Uterus (tissue), 3 donors: ENCODE measurements at regions not wholly inside any gene's neighbourhood (a gene's known extent, or its start where the extent isn't known, plus 50 kb on each side); places are given as distances from the start of the nearest gene placed in this dataset.

Experiments
- DNase-seq, 2 donors: peaks; one replicate each; pipeline ENCODE4 v3.0.0-alpha.2; 2019 to 2020
- H3K27ac ChIP-seq, 2 donors: fragments of 200-600 bp; sonication (generic); 1 replicate in 1 of 2; 2 replicates in 1 of 2; pipeline ENCODE4 v1.5.1; 2016 to 2018
- H3K27me3 ChIP-seq, 2 donors: fragments of 200-600 bp; sonication (generic); one replicate each; pipeline ENCODE4 v1.5.1; 2018 to 2019; ENCODE audit warnings: control low read depth in 1 of 2
- H3K36me3 ChIP-seq, 2 donors: fragments of 200-600 bp; sonication (generic); one replicate each; pipeline ENCODE4 v1.5.1; 2019; ENCODE audit warnings: control low read depth in 1 of 2
- H3K4me1 ChIP-seq, 2 donors: fragments of 200-600 bp; sonication (generic); one replicate each; pipeline ENCODE4 v1.5.1; 2018 to 2019; ENCODE audit warnings: control low read depth in 1 of 2
- H3K4me3 ChIP-seq, 2 donors: fragments of 200-600 bp; sonication (generic); 1 replicate in 1 of 2; 2 replicates in 1 of 2; pipeline ENCODE4 v1.5.1; 2018 to 2019; ENCODE audit warnings: mild to moderate bottlenecking in 1 of 2
- H3K9me3 ChIP-seq, 2 donors: fragments of 200-600 bp; sonication (generic); one replicate each; pipeline ENCODE4 v1.5.1; 2019; ENCODE audit warnings: control low read depth in 1 of 2
- CTCF ChIP-seq, 4 experiments: fragments of 200-600 bp in 2 of 4; fragments of 450-650 bp in 2 of 4; sonication (generic) in 2 of 4; IDR thresholded peaks; one replicate each; pipeline ENCODE4 v1.5.1; 2016 to 2019; ENCODE audit warnings: antibody characterized with exemption in 4 of 4, mild to moderate bottlenecking in 2 of 4, moderate library complexity in 1 of 4
- POLR2A ChIP-seq, 2 donors: fragments of 450-650 bp; IDR thresholded peaks; one replicate each; pipeline ENCODE4 v1.6.1; 2016; ENCODE audit warnings: antibody characterized with exemption in 2 of 2, mild to moderate bottlenecking in 1 of 2, moderate library complexity in 1 of 2
- intact Hi-C: fragments of 100-400 bp; cut with DNase I; formaldehyde crosslinking; loops from one replicate; pipeline ENCODE4 v1.15.1; 2023; ENCODE audit warnings: low total_unique reads
- donor health status: DM: yes; HTN: yes; CAD: no.

- H3K36me3 ChIP-seq = no peaks in the 10 kb centered on the region
- H3K4me1 ChIP-seq = no peaks in the 10 kb centered on the region
- no peaks in the 10 kb centered on the region for H3K27me3 ChIP-seq
- no peak for TF ChIP-seq POLR2A (IDR thresholded peaks at IDR 0.05)
- intact Hi-C loops = no loop called here
- DNase-seq = no peak
- H3K4me3 ChIP-seq = no peak overlapping the region
- H3K9me3 ChIP-seq = no peaks in the 10 kb centered on the region
- no peak overlapping the region for H3K27ac ChIP-seq
These were observed 81.7 kb upstream of the NECTIN1 start for GRCh38 chr11:119810478-119811232.

- TF ChIP-seq CTCF (IDR thresholded peaks at IDR 0.05) (no peak), POLR2A (IDR thresholded peaks at IDR 0.05) (no peak)
- Histone ChIP-seq H3K4me1 (no peaks in the 10 kb centered on the region), H3K36me3 (no peaks in the 10 kb centered on the region), H3K27ac (no peak overlapping the region), H3K27me3 (no peaks in the 10 kb centered on the region), H3K4me3 (no peak overlapping the region), H3K9me3 (no peaks in the 10 kb centered on the region)
- no peak for DNase-seq
- intact Hi-C loops = no loop called here
These were observed 80.3 kb upstream of the NECTIN1 start for GRCh38 chr11:119809346-119809745.

- no peak overlapping the region for H3K4me3 ChIP-seq
- no peaks in the 10 kb centered on the region for H3K9me3 ChIP-seq
- H3K27me3 ChIP-seq = no peaks in the 10 kb centered on the region
- no peak for DNase-seq
- H3K36me3 ChIP-seq = no peaks in the 10 kb centered on the region
- H3K27ac ChIP-seq = no peak overlapping the region
- no peak for TF ChIP-seq POLR2A (IDR thresholded peaks at IDR 0.05)
- no peak for TF ChIP-seq CTCF (IDR thresholded peaks at IDR 0.05)
- H3K4me1 ChIP-seq = no peaks in the 10 kb centered on the region
- intact Hi-C loops = no loop called here
These were observed 79.6 kb upstream of the NECTIN1 start for GRCh38 chr11:119808407-119809185.

GRCh38 chr11:119807841-119808240 lies 78.8 kb upstream of the NECTIN1 start:
- Histone ChIP-seq H3K4me3 (no peak overlapping the region), H3K27me3 (no peaks in the 10 kb centered on the region), H3K4me1 (no peaks in the 10 kb centered on the region), H3K9me3 (no peaks in the 10 kb centered on the region), H3K36me3 (no peaks in the 10 kb centered on the region), H3K27ac (no peak overlapping the region)
- DNase-seq = no peak
- intact Hi-C loops = no loop called here
- no peak for TF ChIP-seq CTCF (IDR thresholded peaks at IDR 0.05)

- Histone ChIP-seq H3K27me3 (no peaks in the 10 kb centered on the region), H3K27ac (no peak overlapping the region), H3K9me3 (no peaks in the 10 kb centered on the region), H3K4me3 (no peak overlapping the region), H3K36me3 (no peaks in the 10 kb centered on the region), H3K4me1 (no peaks in the 10 kb centered on the region)
- intact Hi-C loops = no loop called here
- TF ChIP-seq POLR2A (IDR thresholded peaks at IDR 0.05) = no peak
- no peak for TF ChIP-seq CTCF (IDR thresholded peaks at IDR 0.05)
- DNase-seq = no peak
These were observed 78.4 kb upstream of the NECTIN1 start for GRCh38 chr11:119807402-119807801.
